SU-DHL-6 (cell line): ENCODE measurements at regions not wholly inside any gene's neighbourhood (a gene's known extent, or its start where the extent isn't known, plus 50 kb on each side); places are given as distances from the start of the nearest gene placed in this dataset.

ENCODE experiments used
- EZH2phosphoT487 ChIP-seq: fragments of 200-600 bp; sonication (generic), shearing (Covaris generic); conservative IDR thresholded peaks from 2 replicates; pipeline ENCODE4 v1.6.1; 2018; ENCODE audit warnings: mild to moderate bottlenecking, antibody characterized with exemption, low read length, moderate library complexity, mixed read lengths
- TF ChIP-seq, protein P1 (sequence below): fragments of 200-600 bp; sonication (generic); IDR thresholded peaks from one replicate; pipeline ENCODE4 v1.5.1; 2017; ENCODE audit warnings: antibody characterized with exemption, mild to moderate bottlenecking, low read length, moderate library complexity; ENCODE audit not compliant: insufficient read depth, poor library complexity, severe bottlenecking

DNA sequence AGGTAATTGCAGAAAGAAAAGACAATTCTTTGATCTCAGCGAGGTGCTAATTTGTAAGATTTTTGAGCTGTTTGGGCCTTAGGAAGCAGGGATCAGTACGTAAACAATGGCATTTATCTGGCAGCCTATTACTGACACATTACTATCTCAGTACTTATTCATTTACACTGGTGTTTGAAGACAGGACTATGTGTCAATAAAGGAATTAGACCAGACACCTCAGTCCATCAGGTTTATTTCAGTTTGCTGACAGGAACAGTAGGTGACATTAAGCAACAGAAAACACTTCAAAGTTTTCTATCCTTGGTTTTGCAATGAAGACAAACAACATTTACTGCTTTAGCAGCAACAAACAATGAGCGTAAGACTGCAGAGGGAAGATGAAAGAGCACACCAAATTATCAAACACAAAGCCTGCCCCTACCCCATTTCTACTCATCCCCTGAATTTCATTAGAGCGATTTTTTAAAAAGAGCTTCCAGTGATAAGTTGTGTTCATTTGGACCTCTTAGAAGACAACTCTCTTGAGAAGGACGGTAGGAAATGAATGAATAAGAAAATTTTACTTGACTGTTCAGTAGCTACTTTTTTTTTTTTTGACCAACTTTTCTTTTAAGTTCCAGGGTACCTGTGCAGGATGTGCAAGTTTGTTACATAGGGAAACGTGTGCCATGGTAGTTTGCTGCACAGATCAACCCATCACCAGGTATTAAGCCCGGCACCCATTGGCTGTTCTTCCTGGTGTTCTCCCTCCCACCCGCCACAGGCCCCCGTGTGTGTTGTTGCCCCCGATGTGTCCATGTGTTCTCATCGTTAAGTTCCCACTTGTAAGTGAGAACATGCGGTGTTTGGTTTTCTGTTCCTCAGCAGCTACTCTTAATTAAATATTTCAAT is 138.8 kb downstream of the DKK1 start:
- TF ChIP-seq, protein P1, sequence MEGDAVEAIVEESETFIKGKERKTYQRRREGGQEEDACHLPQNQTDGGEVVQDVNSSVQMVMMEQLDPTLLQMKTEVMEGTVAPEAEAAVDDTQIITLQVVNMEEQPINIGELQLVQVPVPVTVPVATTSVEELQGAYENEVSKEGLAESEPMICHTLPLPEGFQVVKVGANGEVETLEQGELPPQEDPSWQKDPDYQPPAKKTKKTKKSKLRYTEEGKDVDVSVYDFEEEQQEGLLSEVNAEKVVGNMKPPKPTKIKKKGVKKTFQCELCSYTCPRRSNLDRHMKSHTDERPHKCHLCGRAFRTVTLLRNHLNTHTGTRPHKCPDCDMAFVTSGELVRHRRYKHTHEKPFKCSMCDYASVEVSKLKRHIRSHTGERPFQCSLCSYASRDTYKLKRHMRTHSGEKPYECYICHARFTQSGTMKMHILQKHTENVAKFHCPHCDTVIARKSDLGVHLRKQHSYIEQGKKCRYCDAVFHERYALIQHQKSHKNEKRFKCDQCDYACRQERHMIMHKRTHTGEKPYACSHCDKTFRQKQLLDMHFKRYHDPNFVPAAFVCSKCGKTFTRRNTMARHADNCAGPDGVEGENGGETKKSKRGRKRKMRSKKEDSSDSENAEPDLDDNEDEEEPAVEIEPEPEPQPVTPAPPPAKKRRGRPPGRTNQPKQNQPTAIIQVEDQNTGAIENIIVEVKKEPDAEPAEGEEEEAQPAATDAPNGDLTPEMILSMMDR: no peak
- no peak for TF ChIP-seq EZH2phosphoT487
